Activated CD8-positive, alpha-beta T cell treated with anti-CD3 and anti-CD28 coated beads for 36 hours (primary cell): ENCODE measurements at regions not wholly inside any gene's neighbourhood (a gene's known extent, or its start where the extent isn't known, plus 50 kb on each side); places are given as distances from the start of the nearest gene placed in this dataset.

ENCODE experiments used
- ATAC-seq: fragments of 200-7000 bp; cut with Tn5 transposase; one replicate; pipeline ENCODE4 v1.10.0; 2021; ENCODE audit warnings: mild to moderate bottlenecking, moderate library complexity
- CTCF ChIA-PET: fragments of 350-600 bp; sonication (Branson Sonifier 250); formaldehyde crosslinking; loops from one replicate; lab custom pipeline; 2021; ENCODE audit warnings: antibody characterized with exemption; lab: Charles Lee
- POLR2A ChIA-PET: fragments of 350-600 bp; sonication (Branson Sonifier 250); formaldehyde crosslinking; loops from one replicate; lab custom pipeline; 2021; ENCODE audit warnings: antibody characterized with exemption; lab: Charles Lee
- DNase-seq: peaks from one replicate; pipeline ENCODE4 v3.0.0-alpha.2; 2020
- H3K27ac Mint-ChIP-seq: one replicate; pipeline ENCODE4 v1.8.0; 2021; ENCODE audit warnings: mild to moderate bottlenecking, mixed read lengths
- H3K27me3 Mint-ChIP-seq: one replicate; pipeline ENCODE4 v1.8.0; 2021; ENCODE audit warnings: mixed read lengths
- H3K36me3 Mint-ChIP-seq: one replicate; pipeline ENCODE4 v1.8.0; 2021; ENCODE audit warnings: low read depth, mixed read lengths
- H3K4me1 Mint-ChIP-seq: one replicate; pipeline ENCODE4 v1.8.0; 2021; ENCODE audit warnings: low read depth, mixed read lengths
- H3K4me3 Mint-ChIP-seq: one replicate; pipeline ENCODE4 v1.8.0; 2021; ENCODE audit warnings: mild to moderate bottlenecking, moderate library complexity, mixed read lengths
- H3K9me3 Mint-ChIP-seq: one replicate; pipeline ENCODE4 v1.8.0; 2021; ENCODE audit warnings: mixed read lengths
- CTCF ChIP-seq: fragments of 200-600 bp; IDR thresholded peaks from one replicate; pipeline ENCODE4 v1.8.0; 2022; ENCODE audit warnings: antibody characterized with exemption, mild to moderate bottlenecking
- intact Hi-C: fragments of 100-400 bp; cut with micrococcal nuclease; formaldehyde crosslinking; loops from one replicate; pipeline ENCODE4 v1.10.0; 2022

GRCh38 chr18:24632158-24632988 lies 171.9 kb downstream of the HRH4 start:
- ATAC-seq (no peak), DNase-seq (no peak)
- Mint-ChIP-seq H3K27ac (no peak overlapping the region), H3K27me3 (peaks cover 1% of the 10 kb centered on the region), H3K9me3 (no peaks in the 10 kb centered on the region), H3K4me3 (no peak overlapping the region), H3K36me3 (no peaks in the 10 kb centered on the region), H3K4me1 (no peaks in the 10 kb centered on the region)
- POLR2A ChIA-PET = no interaction called here
- CTCF ChIA-PET = interaction anchor here (0.7 kb wide), 1 partner anchor 95 kb away, joined by 3 read pairs; no protein-coding TSS in a partner anchor
- intact Hi-C loops = no loop called here
- TF ChIP-seq CTCF = no peak

GRCh38 chr18:24633121-24633520 lies 172.7 kb downstream of the HRH4 start:
- CTCF ChIA-PET = no interaction called here
- POLR2A ChIA-PET = no interaction called here
- no peak for TF ChIP-seq CTCF
- no peak for DNase-seq
- Mint-ChIP-seq H3K36me3 (no peaks in the 10 kb centered on the region), H3K9me3 (no peaks in the 10 kb centered on the region), H3K27me3 (no peaks in the 10 kb centered on the region), H3K4me3 (no peak overlapping the region), H3K27ac (no peak overlapping the region), H3K4me1 (no peaks in the 10 kb centered on the region)
- ATAC-seq = no peak
- intact Hi-C loops = no loop called here

- Mint-ChIP-seq H3K4me1 (no peaks in the 10 kb centered on the region), H3K27ac (no peak overlapping the region), H3K36me3 (no peaks in the 10 kb centered on the region), H3K4me3 (no peak overlapping the region), H3K9me3 (peaks cover 4% of the 10 kb centered on the region), H3K27me3 (peaks cover 3% of the 10 kb centered on the region)
- TF ChIP-seq CTCF = no peak
- ChIA-PET POLR2A (no interaction called here), CTCF (interaction anchor here (2.3 kb wide), 1 partner anchor 77 kb away, joined by 7 read pairs; no protein-coding TSS in a partner anchor)
- intact Hi-C loops = no loop called here
- no peak for ATAC-seq
- DNase-seq = no peak
Observed at GRCh38 chr18:24649571-24649970, 189.1 kb downstream of the HRH4 start.

GRCh38 chr18:24651434-24651833 lies 191.0 kb downstream of the HRH4 start:
- TF ChIP-seq CTCF = no peak
- no peaks in the 10 kb centered on the region for H3K36me3 Mint-ChIP-seq
- H3K27me3 Mint-ChIP-seq = peaks cover 3% of the 10 kb centered on the region
- no peak overlapping the region for H3K4me3 Mint-ChIP-seq
- POLR2A ChIA-PET = no interaction called here
- H3K27ac Mint-ChIP-seq = no peak overlapping the region
- no peak for ATAC-seq
- H3K4me1 Mint-ChIP-seq = no peaks in the 10 kb centered on the region
- DNase-seq = no peak
- H3K9me3 Mint-ChIP-seq = peaks cover 4% of the 10 kb centered on the region
- CTCF ChIA-PET = no interaction called here
- intact Hi-C loops = no loop called here

GRCh38 chr18:24656050-24656449 lies 195.6 kb downstream of the HRH4 start:
- H3K9me3 Mint-ChIP-seq = peaks cover 3% of the 10 kb centered on the region
- H3K4me3 Mint-ChIP-seq = no peak overlapping the region
- H3K27me3 Mint-ChIP-seq = peaks cover 1% of the 10 kb centered on the region
- ATAC-seq (no peak), DNase-seq (no peak)
- H3K4me1 Mint-ChIP-seq = peaks cover 13% of the 10 kb centered on the region
- CTCF ChIA-PET = interaction anchor here (0.8 kb wide), 1 partner anchor 167 kb away, joined by 3 read pairs; no protein-coding TSS in a partner anchor
- H3K27ac Mint-ChIP-seq = no peak overlapping the region
- TF ChIP-seq CTCF = no peak
- H3K36me3 Mint-ChIP-seq = no peaks in the 10 kb centered on the region
- intact Hi-C loops = no loop called here
- POLR2A ChIA-PET = no interaction called here
